ENCODE measurements at regions not wholly inside any gene's neighbourhood (a gene's known extent, or its start where the extent isn't known, plus 50 kb on each side); places are given as distances from the start of the nearest gene placed in this dataset. TPM values are rescaled to one million over a fixed set of nuclear protein-coding genes. Genes with fewer than 3 reads are reported as not detected.

GRCh38 chr2:207479198-207479785 is 50.5 kb upstream of the CREB1 start:
- Histone ChIP-seq H3K4me1 (no peaks in the 10 kb centered on the region), H3K36me3 (no peaks in the 10 kb centered on the region), H3K9ac (ENCODE audit: low read depth in 2 of 2, low read length in 2 of 2) (no peak overlapping the region), H3K27me3 (no peaks in the 10 kb centered on the region), H3K27ac (no peak overlapping the region), H3K4me3 (no peak overlapping the region), H3K9me3 (no peaks in the 10 kb centered on the region)
- intact Hi-C loops (cut with DNase I): loop anchor here (5.0 to 10.0 kb wide), 3 partner anchors 497 to 784 kb away; no protein-coding TSS in a partner anchor
- DNase-seq: no peak
- TF ChIP-seq CTCF (IDR thresholded peaks at IDR 0.05): no peak

Small RNA genes in the stretch of these regions (microRNA-seq; reads per million reads assigned to microRNA genes)
- gene MIR1302-4: not detected
